Duodenal mucosa (tissue), 2 donors: ENCODE measurements at regions not wholly inside any gene's neighbourhood (a gene's known extent, or its start where the extent isn't known, plus 50 kb on each side); places are given as distances from the start of the nearest gene placed in this dataset.
"Not testable (repeated sequence)": the region's sequence is repeated elsewhere in the genome, so short reads cannot be mapped to it uniquely, and the experiment has no call there.

Experiments used
- H3K27ac ChIP-seq: one replicate; pipeline ENCODE4 v1.7.0; 2013; ENCODE audit warnings: low read depth, low read length
- H3K27me3 ChIP-seq, 2 donors: one replicate each; pipeline ENCODE4 v1.7.0; 2013; ENCODE audit warnings: low read length in 2 of 2, control low read depth in 1 of 2; ENCODE audit not compliant: insufficient read depth in 2 of 2, control insufficient read depth in 1 of 2
- H3K36me3 ChIP-seq, 2 donors: one replicate each; pipeline ENCODE4 v1.7.0; 2013; ENCODE audit warnings: low read length in 2 of 2, control low read depth in 1 of 2; ENCODE audit not compliant: insufficient read depth in 2 of 2, control insufficient read depth in 1 of 2
- H3K4me1 ChIP-seq, 2 donors: one replicate each; pipeline ENCODE4 v1.7.0; 2013; ENCODE audit warnings: low read length in 2 of 2, control low read depth in 1 of 2; ENCODE audit not compliant: insufficient read depth in 2 of 2, control insufficient read depth in 1 of 2
- H3K4me3 ChIP-seq, 2 donors: one replicate each; pipeline ENCODE4 v1.7.0; 2013; ENCODE audit warnings: low read length in 2 of 2, low read depth in 1 of 2
- H3K9ac ChIP-seq, 2 donors: one replicate each; pipeline ENCODE4 v1.7.0; 2013; ENCODE audit warnings: low read length in 2 of 2, low read depth in 1 of 2
- H3K9me3 ChIP-seq, 2 donors: one replicate each; pipeline ENCODE4 v1.7.0; 2013; ENCODE audit warnings: low read length in 2 of 2, control low read depth in 1 of 2; ENCODE audit not compliant: control insufficient read depth in 1 of 2

- peaks cover 0 to 8% of the 10 kb centered on the region in 2 donors for H3K4me1 ChIP-seq
- no peak overlapping the region for H3K4me3 ChIP-seq
- H3K9me3 ChIP-seq = no peaks in the 10 kb centered on the region
- no peaks in the 10 kb centered on the region for H3K27me3 ChIP-seq
- no peak overlapping the region for H3K27ac ChIP-seq
- H3K36me3 ChIP-seq = no peaks in the 10 kb centered on the region
- H3K9ac ChIP-seq = no peak overlapping the region
These were observed 274.9 kb upstream of the UBE2E3 start for GRCh38 chr2:180705551-180705950.

DNA sequence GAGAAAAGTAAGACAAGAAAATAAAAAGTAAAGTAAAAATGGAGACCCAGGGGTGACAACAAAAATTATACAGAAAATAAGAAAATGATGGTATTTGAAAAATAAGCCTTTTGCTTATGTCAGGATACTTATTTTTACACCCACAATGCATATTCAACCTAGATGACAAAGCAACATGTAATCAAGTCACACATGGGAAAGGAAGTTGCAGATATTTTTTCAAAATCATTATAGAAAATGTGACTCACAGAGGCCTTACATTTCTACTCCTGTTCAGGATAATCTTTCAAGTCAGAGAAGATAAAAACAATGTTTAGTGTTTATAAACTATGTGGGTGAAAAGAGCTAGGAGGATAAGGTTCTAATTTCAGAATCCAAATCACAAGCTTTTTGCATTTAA lies 275.3 kb upstream of the UBE2E3 start:
- Histone ChIP-seq H3K36me3 (no peaks in the 10 kb centered on the region), H3K27me3 (no peaks in the 10 kb centered on the region), H3K9me3 (no peaks in the 10 kb centered on the region), H3K4me3 (no peak overlapping the region), H3K4me1 (peaks cover 0 to 8% of the 10 kb centered on the region in 2 donors), H3K27ac (no peak overlapping the region), H3K9ac (no peak overlapping the region)

- Histone ChIP-seq H3K36me3 (no peaks in the 10 kb centered on the region), H3K9ac (no peak overlapping the region), H3K27ac (no peak overlapping the region), H3K4me3 (no peak overlapping the region), H3K27me3 (no peaks in the 10 kb centered on the region), H3K9me3 (no peaks in the 10 kb centered on the region), H3K4me1 (no peaks in the 10 kb centered on the region)
These were observed 280.6 kb upstream of the UBE2E3 start for GRCh38 chr2:180699657-180700361.

DNA sequence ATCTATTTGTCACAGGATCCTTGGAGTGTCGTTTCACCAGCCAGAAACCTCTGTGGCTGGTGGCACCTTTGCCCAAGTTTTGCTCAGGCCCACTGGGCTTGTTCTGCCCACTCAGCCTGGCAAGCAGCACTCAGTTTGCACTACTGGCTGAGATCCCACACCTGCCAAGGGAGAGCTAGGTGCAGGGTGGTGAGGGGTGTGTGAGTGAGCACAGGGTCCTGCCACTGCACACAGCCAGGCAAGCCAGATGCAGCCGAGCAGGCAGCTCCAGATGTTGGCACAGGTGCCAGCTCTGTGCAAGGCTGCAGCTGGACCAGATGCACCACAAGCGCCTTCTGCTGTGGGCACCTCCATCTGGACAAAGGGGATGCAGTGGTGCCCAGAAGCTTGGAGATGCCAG lies 281.7 kb upstream of the UBE2E3 start:
- no peak overlapping the region for H3K9ac ChIP-seq
- H3K4me1 ChIP-seq = no peaks in the 10 kb centered on the region
- H3K9me3 ChIP-seq = no peaks in the 10 kb centered on the region
- H3K4me3 ChIP-seq = no peak overlapping the region
- H3K27me3 ChIP-seq = no peaks in the 10 kb centered on the region
- no peaks in the 10 kb centered on the region for H3K36me3 ChIP-seq
- H3K27ac ChIP-seq = no peak overlapping the region

GRCh38 chr2:180695586-180696401 lies 284.6 kb upstream of the UBE2E3 start:
- H3K4me1 ChIP-seq = no peaks in the 10 kb centered on the region
- H3K4me3 ChIP-seq = no peak overlapping the region
- no peak overlapping the region for H3K9ac ChIP-seq
- no peaks in the 10 kb centered on the region for H3K27me3 ChIP-seq
- H3K9me3 ChIP-seq = no peaks in the 10 kb centered on the region
- no peak overlapping the region for H3K27ac ChIP-seq
- no peaks in the 10 kb centered on the region for H3K36me3 ChIP-seq

DNA sequence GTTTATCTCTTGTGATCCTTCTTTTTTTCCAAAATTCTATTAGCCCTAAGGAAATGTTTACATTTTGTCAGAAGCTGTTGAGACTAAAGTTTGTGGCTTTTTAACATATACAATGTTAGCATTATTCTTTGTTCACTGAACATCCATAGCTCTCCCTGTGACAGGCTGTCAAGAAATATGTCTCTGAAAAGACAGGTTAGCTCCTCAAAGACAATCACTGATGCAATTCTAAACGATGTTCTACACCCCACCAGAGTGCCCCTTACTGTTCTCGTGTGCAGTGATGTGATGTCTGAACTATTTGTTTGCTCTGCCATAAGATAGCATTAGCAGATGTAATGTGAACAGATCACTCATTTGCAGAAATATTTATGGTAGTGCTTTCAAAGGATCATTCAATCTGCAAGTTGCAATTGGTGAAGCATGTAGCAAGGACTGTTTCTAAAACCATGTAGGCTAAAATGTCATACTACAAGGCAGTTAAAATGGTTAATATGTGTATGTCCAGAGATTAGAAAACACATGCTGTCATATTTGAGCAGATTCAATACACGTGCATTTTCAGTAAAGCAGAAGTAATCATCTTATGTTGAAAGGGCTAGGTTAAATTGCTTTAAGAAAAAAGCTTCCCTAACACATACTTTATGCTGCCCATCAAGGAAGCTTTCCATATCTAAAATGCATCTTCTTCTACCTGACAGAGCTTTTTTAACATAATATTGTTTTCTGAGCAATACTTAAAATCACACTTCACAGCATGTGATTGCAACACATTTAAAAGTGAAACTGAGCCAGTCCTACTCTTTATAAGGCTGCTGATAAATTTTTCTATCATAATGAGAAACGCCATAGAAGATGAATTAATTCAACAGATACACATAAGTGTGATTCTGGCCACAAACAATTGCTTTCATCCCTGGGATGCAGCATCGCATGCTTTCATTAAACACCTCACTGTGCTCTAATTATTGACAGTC lies 285.7 kb upstream of the UBE2E3 start:
- H3K36me3 ChIP-seq = no peaks in the 10 kb centered on the region
- no peak overlapping the region for H3K9ac ChIP-seq
- H3K27ac ChIP-seq = no peak overlapping the region
- H3K27me3 ChIP-seq = no peaks in the 10 kb centered on the region
- no peaks in the 10 kb centered on the region for H3K4me1 ChIP-seq
- H3K9me3 ChIP-seq = no peaks in the 10 kb centered on the region
- no peak overlapping the region for H3K4me3 ChIP-seq

GRCh38 chr2:180692322-180692721 lies 288.1 kb upstream of the UBE2E3 start:
- H3K4me3 ChIP-seq = no peak overlapping the region
- H3K9ac ChIP-seq = no peak overlapping the region
- no peaks in the 10 kb centered on the region for H3K36me3 ChIP-seq

GRCh38 chr2:180691855-180692223 lies 288.6 kb upstream of the UBE2E3 start:
- not testable (repeated sequence) for H3K9me3 ChIP-seq, H3K27ac ChIP-seq, H3K9ac ChIP-seq, H3K27me3 ChIP-seq, H3K36me3 ChIP-seq, H3K4me3 ChIP-seq, H3K4me1 ChIP-seq

More at GRCh38 chr2:180692322-180692721, 288.1 kb upstream of the UBE2E3 start:
- Histone ChIP-seq H3K27ac (no peak overlapping the region), H3K4me1 (no peaks in the 10 kb centered on the region), H3K27me3 (no peaks in the 10 kb centered on the region), H3K9me3 (no peaks in the 10 kb centered on the region)

DNA sequence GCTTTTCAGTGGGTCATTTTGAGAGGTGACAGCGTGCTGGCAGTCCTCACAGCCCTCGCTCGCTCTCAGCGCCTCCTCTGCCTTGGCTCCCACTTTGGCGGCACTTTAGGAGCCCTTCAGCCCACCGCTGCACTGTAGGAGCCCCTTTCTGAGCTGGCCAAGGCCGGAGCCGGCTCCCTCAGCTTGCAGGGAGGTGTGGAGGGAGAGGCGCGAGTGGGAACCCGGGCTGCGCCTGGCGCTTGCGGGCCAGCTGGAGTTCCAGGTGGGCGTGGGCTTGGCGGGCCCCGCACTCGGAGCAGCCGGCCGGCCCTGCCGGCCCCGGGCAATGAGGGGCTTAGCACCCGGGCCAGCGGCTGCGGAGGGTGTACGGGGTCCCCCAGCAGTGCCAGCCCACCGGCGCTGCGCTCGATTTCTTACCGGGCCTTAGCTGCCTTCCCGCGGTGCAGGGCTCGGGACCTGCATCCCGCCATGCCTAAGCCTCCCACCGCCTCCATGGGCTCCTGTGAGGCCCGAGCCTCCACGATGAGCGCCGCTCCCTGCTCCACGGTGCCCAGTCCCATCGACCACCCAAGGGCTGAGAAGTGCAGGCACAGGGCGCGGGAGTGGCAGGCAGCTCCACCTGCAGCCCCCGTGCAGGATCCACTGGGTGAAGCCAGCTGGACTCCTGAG lies 289.1 kb upstream of the UBE2E3 start:
- not testable (repeated sequence) for H3K27ac ChIP-seq, H3K27me3 ChIP-seq, H3K36me3 ChIP-seq, H3K4me1 ChIP-seq, H3K9me3 ChIP-seq, H3K4me3 ChIP-seq, H3K9ac ChIP-seq
